Erythroblast (primary cell): ENCODE measurements at regions not wholly inside any gene's neighbourhood (a gene's known extent, or its start where the extent isn't known, plus 50 kb on each side); places are given as distances from the start of the nearest gene placed in this dataset.

Source experiments
- GATA1 ChIP-seq: IDR thresholded peaks from 2 replicates; pipeline ENCODE4 v1.6.1; 2011; ENCODE audit warnings: low read depth, mild to moderate bottlenecking, control low read depth, low read length, moderate library complexity
- POLR2A ChIP-seq: IDR thresholded peaks from 2 replicates; pipeline ENCODE4 v1.6.1; 2011; ENCODE audit warnings: mild to moderate bottlenecking, low read length

GRCh38 chr15:92294759-92295158 is 98.9 kb upstream of the ST8SIA2 start:
- TF ChIP-seq POLR2A (no peak), GATA1 (no peak)
